Calu3 (cell line): ENCODE measurements at regions not wholly inside any gene's neighbourhood (a gene's known extent, or its start where the extent isn't known, plus 50 kb on each side); places are given as distances from the start of the nearest gene placed in this dataset.

ENCODE experiments used
- BruUV-seq: library from RNA; stranded (reverse); fragments of 400-500 nt; replicated peaks from 2 replicates; lab custom pipeline; 2021; lab: Mats Ljungman, UMichigan
- CTCF ChIA-PET: fragments of 300-600 bp; sonication (Branson Sonifier 250); formaldehyde crosslinking; loops from one replicate; lab custom pipeline; 2022; ENCODE audit warnings: antibody characterized with exemption; lab: Charles Lee
- DNase-seq: peaks from one replicate; pipeline ENCODE4 v3.0.0; 2022
- H3K27ac Mint-ChIP-seq: one replicate; pipeline ENCODE4 v1.8.0; 2022; ENCODE audit warnings: mixed read lengths; ENCODE audit not compliant: unreplicated experiment
- H3K27me3 Mint-ChIP-seq: one replicate; pipeline ENCODE4 v1.8.0; 2022; ENCODE audit warnings: mixed read lengths; ENCODE audit not compliant: unreplicated experiment
- H3K36me3 Mint-ChIP-seq: one replicate; pipeline ENCODE4 v1.8.0; 2022; ENCODE audit warnings: mild to moderate bottlenecking, moderate library complexity, mixed read lengths; ENCODE audit not compliant: insufficient read depth, unreplicated experiment
- H3K4me1 Mint-ChIP-seq: one replicate; pipeline ENCODE4 v1.8.0; 2022; ENCODE audit warnings: mild to moderate bottlenecking, low read depth, mixed read lengths; ENCODE audit not compliant: unreplicated experiment
- H3K4me3 Mint-ChIP-seq: one replicate; pipeline ENCODE4 v1.8.0; 2022; ENCODE audit warnings: mild to moderate bottlenecking, low read depth, moderate library complexity, mixed read lengths; ENCODE audit not compliant: unreplicated experiment
- H3K9me3 Mint-ChIP-seq: one replicate; pipeline ENCODE4 v1.8.0; 2022; ENCODE audit warnings: low read depth, mixed read lengths; ENCODE audit not compliant: unreplicated experiment
- CTCF ChIP-seq: fragments of 200-600 bp; IDR thresholded peaks from one replicate; pipeline ENCODE4 v1.8.0; 2022; ENCODE audit warnings: antibody characterized with exemption; ENCODE audit not compliant: unreplicated experiment
- intact Hi-C: fragments of 100-400 bp; cut with micrococcal nuclease; formaldehyde crosslinking; loops from one replicate; pipeline ENCODE4 v1.10.0; 2022; ENCODE audit not compliant: unreplicated experiment

- Mint-ChIP-seq H3K27ac (peak overlapping the region; percentile 80), H3K36me3 (no peaks in the 10 kb centered on the region), H3K4me1 (no peaks in the 10 kb centered on the region), H3K4me3 (peak overlapping the region; percentile 32), H3K27me3 (no peaks in the 10 kb centered on the region), H3K9me3 (peaks cover 7% of the 10 kb centered on the region)
- TF ChIP-seq CTCF: peak; percentile 47
- peak; percentile 73 for DNase-seq
- no TSS peak for BruUV-seq
- intact Hi-C loops: loop anchor here (1.0 kb wide), 1 partner anchor 50 kb away; no protein-coding TSS in a partner anchor
- CTCF ChIA-PET: interaction anchor here (1.1 kb wide), 1 partner anchor 50 kb away, joined by 3 read pairs; no protein-coding TSS in a partner anchor
Measured at GRCh38 chr1:115545791-115546733, 95.7 kb upstream of the VANGL1 start.

- Mint-ChIP-seq H3K4me3 (no peak overlapping the region), H3K36me3 (no peaks in the 10 kb centered on the region), H3K27me3 (no peaks in the 10 kb centered on the region), H3K4me1 (no peaks in the 10 kb centered on the region), H3K9me3 (no peaks in the 10 kb centered on the region), H3K27ac (peak overlapping the region; percentile 80)
- no peak for TF ChIP-seq CTCF
- intact Hi-C loops: no loop called here
- no peak for DNase-seq
- BruUV-seq: no TSS peak
- CTCF ChIA-PET: interaction anchor here (1.1 kb wide), 1 partner anchor 50 kb away, joined by 3 read pairs; no protein-coding TSS in a partner anchor
Measured at GRCh38 chr1:115545096-115545720, 96.6 kb upstream of the VANGL1 start.

DNA sequence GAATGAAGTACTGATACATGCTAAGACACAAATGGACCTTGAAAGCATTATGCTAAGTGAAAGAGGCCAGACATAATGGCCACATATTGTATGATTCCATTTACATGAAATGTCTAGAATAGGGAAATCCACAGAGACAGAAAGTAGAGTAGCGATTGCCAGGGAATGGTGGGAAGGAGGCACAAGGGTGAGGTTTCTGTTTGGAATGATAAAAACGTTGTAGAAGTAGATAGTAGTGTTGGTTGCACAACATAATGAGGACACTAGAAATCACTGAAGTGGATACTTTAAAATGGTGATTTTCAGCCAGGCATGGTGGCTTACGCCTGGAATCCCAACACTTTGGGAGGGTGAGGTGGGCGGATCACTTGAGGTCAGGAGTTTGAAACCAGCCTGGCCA is 97.6 kb upstream of the VANGL1 start:
- no peak for DNase-seq
- Mint-ChIP-seq H3K27me3 (no peaks in the 10 kb centered on the region), H3K4me1 (no peaks in the 10 kb centered on the region), H3K4me3 (no peak overlapping the region), H3K36me3 (no peaks in the 10 kb centered on the region), H3K9me3 (peaks cover 3% of the 10 kb centered on the region), H3K27ac (no peak overlapping the region)
- CTCF ChIA-PET: no interaction called here
- no peak for TF ChIP-seq CTCF
- no TSS peak for BruUV-seq
- intact Hi-C loops: no loop called here

GRCh38 chr1:115543247-115543646 is 98.5 kb upstream of the VANGL1 start:
- Mint-ChIP-seq H3K27ac (no peak overlapping the region), H3K36me3 (no peaks in the 10 kb centered on the region)

More at GRCh38 chr1:115543247-115543646, 98.5 kb upstream of the VANGL1 start:
- TF ChIP-seq CTCF: no peak
- Mint-ChIP-seq H3K9me3 (peaks cover 3% of the 10 kb centered on the region), H3K27me3 (no peaks in the 10 kb centered on the region), H3K4me1 (no peaks in the 10 kb centered on the region), H3K4me3 (no peak overlapping the region)
- CTCF ChIA-PET: no interaction called here
- intact Hi-C loops: no loop called here
- no peak for DNase-seq
- BruUV-seq: no TSS peak
